Epithelial cell of proximal tubule (primary cell): ENCODE measurements at regions not wholly inside any gene's neighbourhood (a gene's known extent, or its start where the extent isn't known, plus 50 kb on each side); places are given as distances from the start of the nearest gene placed in this dataset.

Experiments used
- DNase-seq: peaks from one replicate; pipeline ENCODE4 v3.0.0-alpha.2; 2011; ENCODE audit warnings: low read depth
- H3K4me3 ChIP-seq: 2 replicates; pipeline ENCODE4 v1.5.1; 2011; ENCODE audit warnings: low read depth, mild to moderate bottlenecking, low read length
- CTCF ChIP-seq: conservative IDR thresholded peaks from 2 replicates; pipeline ENCODE4 v1.5.1; 2012; ENCODE audit warnings: low read depth, mild to moderate bottlenecking, low read length

DNA sequence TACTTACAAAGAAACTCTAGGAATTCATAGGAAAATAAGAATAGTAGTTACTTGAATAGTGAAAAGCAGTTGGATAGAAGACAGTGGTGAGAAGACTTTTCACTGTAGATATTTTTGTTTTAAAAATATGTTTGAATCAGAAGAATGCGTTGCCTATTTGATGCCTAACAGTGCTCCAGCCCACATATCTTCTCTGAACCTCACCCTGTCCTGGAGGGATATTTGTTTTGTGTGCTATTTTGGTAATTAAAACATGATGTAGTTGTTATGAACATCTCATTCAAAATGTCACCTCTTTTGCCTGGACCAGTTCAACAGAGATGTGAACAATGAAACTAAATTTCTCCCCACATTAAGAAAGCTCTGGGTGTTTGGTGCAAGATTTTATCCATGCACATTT lies 87.6 kb downstream of the CARTPT start:
- no peak for DNase-seq
- no peak overlapping the region for H3K4me3 ChIP-seq
- TF ChIP-seq CTCF: no peak

- TF ChIP-seq CTCF: no peak
- DNase-seq: no peak
- H3K4me3 ChIP-seq: no peak overlapping the region
These were observed 88.8 kb downstream of the CARTPT start for GRCh38 chr5:71807909-71808308.

DNA sequence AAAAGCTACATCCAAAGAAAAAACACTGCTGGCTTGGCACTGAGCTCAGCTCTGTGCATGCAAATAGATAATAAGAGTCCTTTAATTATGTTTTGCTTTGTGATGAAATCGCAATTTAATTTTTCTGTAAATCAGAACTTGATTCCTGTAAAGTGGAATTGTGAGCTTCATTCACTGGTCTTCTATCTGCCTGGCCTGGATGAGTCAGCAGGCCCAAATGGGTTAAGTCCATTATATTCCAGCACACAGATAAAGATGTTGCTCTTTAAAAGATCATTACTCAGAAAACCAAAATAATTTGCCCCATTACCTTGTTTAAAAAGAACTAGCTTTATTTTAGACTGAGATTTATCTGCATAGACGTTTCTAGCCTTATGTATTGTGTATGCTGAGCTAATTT lies 90.4 kb downstream of the CARTPT start:
- DNase-seq: no peak
- H3K4me3 ChIP-seq: no peak overlapping the region
- no peak for TF ChIP-seq CTCF

GRCh38 chr5:71810023-71810422 lies 90.9 kb downstream of the CARTPT start:
- no peak for DNase-seq
- TF ChIP-seq CTCF: no peak
- no peak overlapping the region for H3K4me3 ChIP-seq

- no peak overlapping the region for H3K4me3 ChIP-seq
- no peak for TF ChIP-seq CTCF
- DNase-seq: no peak
These were observed 91.6 kb downstream of the CARTPT start for GRCh38 chr5:71810471-71811195.

GRCh38 chr5:71811779-71812178 lies 92.7 kb downstream of the CARTPT start:
- TF ChIP-seq CTCF: no peak
- DNase-seq: no peak
- H3K4me3 ChIP-seq: no peak overlapping the region

GRCh38 chr5:71816307-71816706 lies 97.2 kb downstream of the CARTPT start:
- H3K4me3 ChIP-seq: no peak overlapping the region
- no peak for TF ChIP-seq CTCF
- no peak for DNase-seq
